ENCODE measurements at regions not wholly inside any gene's neighbourhood (a gene's known extent, or its start where the extent isn't known, plus 50 kb on each side); places are given as distances from the start of the nearest gene placed in this dataset.

- Histone ChIP-seq H3K9me3 (no peaks in the 10 kb centered on the region), H3K9me2 (no peaks in the 10 kb centered on the region), H3F3A (replicated peaks; ENCODE audit: insufficient read depth) (no peaks in the 10 kb centered on the region), H3K4me2 (no peak overlapping the region), H3K4me3 (ENCODE audit: low read depth in 2 of 2, low read length in 1 of 2) (no peak overlapping the region), H3K9ac (no peak overlapping the region), H3K4me1 (ENCODE audit: control insufficient read depth in 1 of 2, insufficient read depth in 2 of 2, low read depth in 1 of 2, low read length in 1 of 2) (no peaks in the 10 kb centered on the region), H3K27ac (ENCODE audit: low read depth in 2 of 2, low read length in 1 of 2) (no peak overlapping the region), H4K20me1 (ENCODE audit: insufficient read depth) (no peaks in the 10 kb centered on the region), H2AFZ (ENCODE audit: low read depth) (no peak overlapping the region), H3K79me2 (ENCODE audit: insufficient read depth) (no peaks in the 10 kb centered on the region), H3K27me3 (ENCODE audit: insufficient read depth) (no peaks in the 10 kb centered on the region), H3K36me3 (replicated peaks in 1 of 2; ENCODE audit: control insufficient read depth in 1 of 2, insufficient read depth in 2 of 2, low read length in 1 of 2) (no peaks in the 10 kb centered on the region)
- no peak for TF ChIP-seq EP300 (IDR thresholded peaks at IDR 0.05; ENCODE audit: borderline replicate concordance in 1 of 2, low read depth in 1 of 2, low read length in 1 of 2)
- no peak for TF ChIP-seq TEAD4 (IDR thresholded peaks at IDR 0.05; ENCODE audit: borderline replicate concordance, insufficient read depth)
- no peak for TF ChIP-seq TAF1 (IDR thresholded peaks at IDR 0.05; ENCODE audit: borderline replicate concordance, low read depth, low read length)
- no peak for TF ChIP-seq RAD21 (IDR thresholded peaks at IDR 0.05; ENCODE audit: low read length)
- no peak for TF ChIP-seq RXRA (IDR thresholded peaks at IDR 0.05; ENCODE audit: borderline replicate concordance, low read depth)
- TF ChIP-seq, protein P1, sequence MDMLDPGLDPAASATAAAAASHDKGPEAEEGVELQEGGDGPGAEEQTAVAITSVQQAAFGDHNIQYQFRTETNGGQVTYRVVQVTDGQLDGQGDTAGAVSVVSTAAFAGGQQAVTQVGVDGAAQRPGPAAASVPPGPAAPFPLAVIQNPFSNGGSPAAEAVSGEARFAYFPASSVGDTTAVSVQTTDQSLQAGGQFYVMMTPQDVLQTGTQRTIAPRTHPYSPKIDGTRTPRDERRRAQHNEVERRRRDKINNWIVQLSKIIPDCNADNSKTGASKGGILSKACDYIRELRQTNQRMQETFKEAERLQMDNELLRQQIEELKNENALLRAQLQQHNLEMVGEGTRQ (IDR thresholded peaks at IDR 0.05; ENCODE audit: borderline replicate concordance, low read depth, low read length), result no peak
- no peak for TF ChIP-seq SIN3A (IDR thresholded peaks at IDR 0.05; ENCODE audit: borderline replicate concordance, low read depth, low read length)
- no peak for TF ChIP-seq NRF1 (IDR thresholded peaks at IDR 0.05; ENCODE audit: low read depth, low read length)
- TF ChIP-seq, protein P2, sequence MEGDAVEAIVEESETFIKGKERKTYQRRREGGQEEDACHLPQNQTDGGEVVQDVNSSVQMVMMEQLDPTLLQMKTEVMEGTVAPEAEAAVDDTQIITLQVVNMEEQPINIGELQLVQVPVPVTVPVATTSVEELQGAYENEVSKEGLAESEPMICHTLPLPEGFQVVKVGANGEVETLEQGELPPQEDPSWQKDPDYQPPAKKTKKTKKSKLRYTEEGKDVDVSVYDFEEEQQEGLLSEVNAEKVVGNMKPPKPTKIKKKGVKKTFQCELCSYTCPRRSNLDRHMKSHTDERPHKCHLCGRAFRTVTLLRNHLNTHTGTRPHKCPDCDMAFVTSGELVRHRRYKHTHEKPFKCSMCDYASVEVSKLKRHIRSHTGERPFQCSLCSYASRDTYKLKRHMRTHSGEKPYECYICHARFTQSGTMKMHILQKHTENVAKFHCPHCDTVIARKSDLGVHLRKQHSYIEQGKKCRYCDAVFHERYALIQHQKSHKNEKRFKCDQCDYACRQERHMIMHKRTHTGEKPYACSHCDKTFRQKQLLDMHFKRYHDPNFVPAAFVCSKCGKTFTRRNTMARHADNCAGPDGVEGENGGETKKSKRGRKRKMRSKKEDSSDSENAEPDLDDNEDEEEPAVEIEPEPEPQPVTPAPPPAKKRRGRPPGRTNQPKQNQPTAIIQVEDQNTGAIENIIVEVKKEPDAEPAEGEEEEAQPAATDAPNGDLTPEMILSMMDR (IDR thresholded peaks at IDR 0.05), result no peak
- TF ChIP-seq SMC3 (IDR thresholded peaks at IDR 0.05; ENCODE audit: low read depth, low read length), result no peak
- TF ChIP-seq RCOR1 (IDR thresholded peaks at IDR 0.05; ENCODE audit: low read length), result no peak
- TF ChIP-seq ELF1 (IDR thresholded peaks at IDR 0.05), result no peak
- TF ChIP-seq GATA2 (CRISPR knock-in tag; IDR thresholded peaks at IDR 0.05), result no peak
- no peak for TF ChIP-seq GABPA (IDR thresholded peaks at IDR 0.05; ENCODE audit: low read depth)
- no peak for TF ChIP-seq FOSL2 (IDR thresholded peaks at IDR 0.05; ENCODE audit: borderline replicate concordance, low read depth)
- TF ChIP-seq, protein P3, sequence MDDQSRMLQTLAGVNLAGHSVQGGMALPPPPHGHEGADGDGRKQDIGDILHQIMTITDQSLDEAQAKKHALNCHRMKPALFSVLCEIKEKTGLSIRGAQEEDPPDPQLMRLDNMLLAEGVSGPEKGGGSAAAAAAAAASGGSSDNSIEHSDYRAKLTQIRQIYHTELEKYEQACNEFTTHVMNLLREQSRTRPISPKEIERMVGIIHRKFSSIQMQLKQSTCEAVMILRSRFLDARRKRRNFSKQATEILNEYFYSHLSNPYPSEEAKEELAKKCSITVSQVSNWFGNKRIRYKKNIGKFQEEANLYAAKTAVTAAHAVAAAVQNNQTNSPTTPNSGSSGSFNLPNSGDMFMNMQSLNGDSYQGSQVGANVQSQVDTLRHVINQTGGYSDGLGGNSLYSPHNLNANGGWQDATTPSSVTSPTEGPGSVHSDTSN (IDR thresholded peaks at IDR 0.05), result no peak
- TF ChIP-seq TCF12 (IDR thresholded peaks at IDR 0.05), result no peak
- TF ChIP-seq MEF2A (IDR thresholded peaks at IDR 0.05; ENCODE audit: borderline replicate concordance, low read depth), result no peak
- DNase-seq, result no peak
- POLR2A ChIA-PET, result no interaction called here
- WGBS (ENCODE audit: low lambda C conversion rate), result 63% methylated on average over 4 of the region's 4 CpGs
- CTCF ChIA-PET, result interaction anchor here (0.6 kb wide), 1 partner anchor 883 kb away, joined by 3 read pairs; no protein-coding TSS in a partner anchor
These were observed 653.0 kb upstream of the RORB start for GRCh38 chr9:73844135-73844534.

Data from SK-N-SH (cell line).